SK-N-SH (cell line): ENCODE measurements at regions not wholly inside any gene's neighbourhood (a gene's known extent, or its start where the extent isn't known, plus 50 kb on each side); places are given as distances from the start of the nearest gene placed in this dataset.

Experiments
- CTCF ChIA-PET: fragments of 300-600, 350-600 bp; formaldehyde crosslinking; extraction: SDS; loops from one replicate; lab custom pipeline; 2021; lab: Yijun Ruan, JAX
- POLR2A ChIA-PET: fragments of 350-600 bp; sonication (Branson Sonifier 250); formaldehyde crosslinking; extraction: SDS; loops from one replicate; lab custom pipeline; 2020; ENCODE audit warnings: antibody characterized with exemption, inconsistent platforms; lab: Yijun Ruan, JAX
- DNase-seq: peaks from one replicate; pipeline ENCODE4 v3.0.0; 2012
- H2AFZ ChIP-seq: fragments of 200-600 bp; sonication (generic); 2 replicates; pipeline ENCODE4 v1.8.1; 2016; ENCODE audit warnings: antibody characterized with exemption, mild to moderate bottlenecking, low read depth
- H3F3A ChIP-seq: fragments of 200-600 bp; sonication (generic); replicated peaks from 2 replicates; pipeline ENCODE3; 2016; ENCODE audit warnings: antibody characterized with exemption, mild to moderate bottlenecking; ENCODE audit not compliant: insufficient read depth
- H3K27ac ChIP-seq, 2 experiments: fragments of 200-500 bp in 1 of 2; fragments of 200-600 bp in 1 of 2; sonication (Bioruptor generic) in 1 of 2; sonication (generic), shearing (Covaris generic) in 1 of 2; 2 replicates each; pipeline versions ENCODE4 v1.5.1 to v1.6.1; 2014 to 2016; ENCODE audit warnings: low read depth in 2 of 2, inconsistent platforms in 1 of 2, low read length in 1 of 2, mild to moderate bottlenecking in 1 of 2, mixed read lengths in 1 of 2
- H3K27me3 ChIP-seq: fragments of 200-600 bp; sonication (generic), shearing (Covaris generic); 2 replicates; pipeline ENCODE4 v1.6.1; 2016; ENCODE audit warnings: mixed run types; ENCODE audit not compliant: insufficient read depth
- H3K36me3 ChIP-seq, 2 experiments: fragments of 200-500 bp in 1 of 2; fragments of 200-600 bp in 1 of 2; sonication (Bioruptor generic) in 1 of 2; sonication (generic) in 1 of 2; replicated peaks in 1 of 2; 2 replicates each; pipeline versions ENCODE3 to v1.5.1; 2014 to 2016; ENCODE audit warnings: low read length in 1 of 2, mild to moderate bottlenecking in 1 of 2; ENCODE audit not compliant: insufficient read depth in 2 of 2, control insufficient read depth in 1 of 2
- H3K4me1 ChIP-seq, 2 experiments: fragments of 200-500 bp in 1 of 2; fragments of 200-600 bp in 1 of 2; sonication (Bioruptor generic) in 1 of 2; sonication (generic), shearing (Covaris generic) in 1 of 2; 2 replicates each; pipeline versions ENCODE4 v1.5.1 to v1.6.1; 2014 to 2016; ENCODE audit warnings: low read depth in 1 of 2, low read length in 1 of 2, mixed run types in 1 of 2; ENCODE audit not compliant: insufficient read depth in 2 of 2, control insufficient read depth in 1 of 2
- H3K4me2 ChIP-seq: fragments of 200-600 bp; sonication (generic), shearing (Covaris generic); 2 replicates; pipeline ENCODE4 v1.6.1; 2017; ENCODE audit warnings: mixed run types
- H3K4me3 ChIP-seq, 2 experiments: fragments of 200-500 bp in 1 of 2; fragments of 200-600 bp in 1 of 2; sonication (Bioruptor generic) in 1 of 2; sonication (generic), shearing (Covaris generic) in 1 of 2; 2 replicates each; pipeline versions ENCODE4 v1.5.1 to v1.8.1; 2014 to 2016; ENCODE audit warnings: low read depth in 2 of 2, inconsistent platforms in 1 of 2, low read length in 1 of 2, mild to moderate bottlenecking in 1 of 2, mixed read lengths in 1 of 2, moderate library complexity in 1 of 2
- H3K79me2 ChIP-seq: fragments of 200-600 bp; sonication (generic); 2 replicates; pipeline ENCODE4 v1.8.1; 2017; ENCODE audit warnings: mild to moderate bottlenecking; ENCODE audit not compliant: insufficient read depth
- H3K9ac ChIP-seq: fragments of 200-600 bp; sonication (generic); 2 replicates; pipeline ENCODE4 v1.6.1; 2017; ENCODE audit warnings: mixed run types
- H3K9me2 ChIP-seq: fragments of 200-600 bp; sonication (generic); 2 replicates; pipeline ENCODE4 v1.6.1; 2017; ENCODE audit warnings: mixed run types
- H3K9me3 ChIP-seq: fragments of 200-600 bp; sonication (generic); 2 replicates; pipeline ENCODE4 v1.6.1; 2017; ENCODE audit warnings: mixed run types, mild to moderate bottlenecking, moderate library complexity
- H4K20me1 ChIP-seq: fragments of 200-600 bp; sonication (generic); 2 replicates; pipeline ENCODE4 v1.6.1; 2017; ENCODE audit warnings: mild to moderate bottlenecking, mixed run types; ENCODE audit not compliant: insufficient read depth
- EP300 ChIP-seq, 2 experiments: IDR thresholded peaks; 2 replicates each; pipeline versions ENCODE4 v1.4.0 to v1.6.1; 2012; ENCODE audit warnings: borderline replicate concordance in 1 of 2, low read depth in 1 of 2, low read length in 1 of 2
- FOXJ3 ChIP-seq: sonication (generic); formaldehyde crosslinking; IDR thresholded peaks from 2 replicates; pipeline ENCODE4 v1.5.1; 2020; ENCODE audit warnings: mild to moderate bottlenecking, missing genetic modification reagents
- FOXM1 ChIP-seq: IDR thresholded peaks from 2 replicates; pipeline ENCODE4 v1.4.0; 2012; ENCODE audit warnings: low read depth, mild to moderate bottlenecking
- MAX ChIP-seq: IDR thresholded peaks from 2 replicates; pipeline ENCODE4 v1.4.0; 2012; ENCODE audit warnings: low read depth
- MXI1 ChIP-seq: IDR thresholded peaks from 2 replicates; pipeline ENCODE4 v1.6.1; 2012; ENCODE audit warnings: mild to moderate bottlenecking, low read depth, low read length, improper control_type of control experiment
- PBX3 ChIP-seq: IDR thresholded peaks from 2 replicates; pipeline ENCODE4; 2012
- POLR2AphosphoS5 ChIP-seq: IDR thresholded peaks from 2 replicates; pipeline ENCODE4 v1.6.1; 2012; ENCODE audit warnings: low read depth, low read length
- RAD21 ChIP-seq: IDR thresholded peaks from 2 replicates; pipeline ENCODE4 v1.6.1; 2012; ENCODE audit warnings: mild to moderate bottlenecking, low read length
- RXRA ChIP-seq: IDR thresholded peaks from 2 replicates; pipeline ENCODE4 v1.4.0; 2012; ENCODE audit warnings: low read depth, mild to moderate bottlenecking, borderline replicate concordance
- TCF12 ChIP-seq: IDR thresholded peaks from 2 replicates; pipeline ENCODE4 v1.4.0; 2012
- TEAD4 ChIP-seq: IDR thresholded peaks from 2 replicates; pipeline ENCODE4 v1.4.0; 2012; ENCODE audit warnings: mild to moderate bottlenecking, borderline replicate concordance; ENCODE audit not compliant: insufficient read depth
- ZBTB33 ChIP-seq: IDR thresholded peaks from 2 replicates; pipeline ENCODE4 v1.4.0; 2012; ENCODE audit warnings: low read depth, borderline replicate concordance
- WGBS: methylation state at CpG from one replicate; pipeline ENCODE4 v1.1.6; 2017; ENCODE audit warnings: low lambda C conversion rate; 5-methylcytosine and 5-hydroxymethylcytosine counted together

GRCh38 chr13:74061926-74062595 is 72.1 kb downstream of the KLF12 start:
- H4K20me1 ChIP-seq = no peaks in the 10 kb centered on the region
- H3K9ac ChIP-seq = no peak overlapping the region

GRCh38 chr13:74056801-74057542 is 77.2 kb downstream of the KLF12 start:
- Histone ChIP-seq H3K4me1 (peaks cover 5 to 12% of the 10 kb centered on the region in 2 experiments; a peak in 3 of 4 replicates), H3K4me3 (no peak overlapping the region), H3K79me2 (peaks cover 13% of the 10 kb centered on the region), H3F3A (no peaks in the 10 kb centered on the region), H3K36me3 (peaks cover 0 to 6% of the 10 kb centered on the region in 2 experiments), H3K4me2 (no peak overlapping the region), H3K9me3 (no peaks in the 10 kb centered on the region), H2AFZ (no peak overlapping the region), H3K27ac (no peak overlapping the region; a peak in 1 of 4 replicates), H4K20me1 (no peaks in the 10 kb centered on the region), H3K9me2 (no peaks in the 10 kb centered on the region), H3K9ac (no peak overlapping the region), H3K27me3 (no peaks in the 10 kb centered on the region)
- TF ChIP-seq TCF12 (no peak), FOXJ3 (CRISPR knock-in tag) (no peak), TEAD4 (no peak), FOXM1 (no peak), ZBTB33 (no peak), MXI1 (no peak), POLR2AphosphoS5 (no peak), RAD21 (no peak), MAX (no peak)
- no peak for DNase-seq
- POLR2A ChIA-PET = interaction anchor here (0.6 kb wide), 1 partner anchor 819 kb away, joined by 3 read pairs; no protein-coding TSS in a partner anchor
- 79% methylated on average over 5 of the region's 5 CpGs for WGBS
- CTCF ChIA-PET = no interaction called here

More at GRCh38 chr13:74061926-74062595, 72.1 kb downstream of the KLF12 start:
- Histone ChIP-seq H3F3A (no peaks in the 10 kb centered on the region), H3K36me3 (peaks cover 0 to 3% of the 10 kb centered on the region in 2 experiments), H3K27me3 (no peaks in the 10 kb centered on the region), H3K79me2 (peaks cover 27% of the 10 kb centered on the region), H3K27ac (peak overlapping the region in 1 of 2 experiments; percentile 81; a peak in 2 of 4 replicates), H3K9me2 (no peaks in the 10 kb centered on the region), H3K4me3 (no peak overlapping the region), H3K4me2 (no peak overlapping the region), H3K9me3 (no peaks in the 10 kb centered on the region), H3K4me1 (peaks cover 12 to 17% of the 10 kb centered on the region in 2 experiments; a peak in 3 of 4 replicates), H2AFZ (no peak overlapping the region)
- peak; percentile 19 for DNase-seq
- TF ChIP-seq TEAD4 (no peak), RXRA (no peak), EP300 (IDR thresholded peaks at IDR 0.05; ENCODE audit: borderline replicate concordance in 1 of 2, low read depth in 1 of 2, low read length in 1 of 2) (0 out of 4 replicates have a peak, but pooled peaks of 1 of the 2 experiments have one; percentile 26), TCF12 (peak; percentile 66), PBX3 (0 out of 2 replicates have a peak, but pooled peaks have one; percentile 12)
- ChIA-PET CTCF (interaction anchor here (0.6 to 1.1 kb wide), 2 partner anchors 225 to 263 kb away, joined by 3 read pairs; no protein-coding TSS in a partner anchor), POLR2A (no interaction called here)
- WGBS = 59% methylated on average over 3 of the region's 3 CpGs
